NCI-H460 (cell line): ENCODE measurements at regions not wholly inside any gene's neighbourhood (a gene's known extent, or its start where the extent isn't known, plus 50 kb on each side); places are given as distances from the start of the nearest gene placed in this dataset.
"Not testable (repeated sequence)": the region's sequence is repeated elsewhere in the genome, so short reads cannot be mapped to it uniquely, and the experiment has no call there.

ENCODE experiments used
- DNase-seq: peaks from one replicate; pipeline ENCODE4 v3.0.0-alpha.2; 2016; ENCODE audit warnings: low read depth; ENCODE audit errors: extremely low read depth

- DNase-seq = no peak
Observed at GRCh38 chr9:13845460-13845859, 468.5 kb downstream of the NFIB start.

- DNase-seq = no peak
Observed at GRCh38 chr9:13841746-13842462, 472.0 kb downstream of the NFIB start.

- DNase-seq = no peak
Observed at GRCh38 chr9:13832446-13832845, 481.5 kb downstream of the NFIB start.

- DNase-seq = no peak
Observed at GRCh38 chr9:13823026-13823425, 490.9 kb downstream of the NFIB start.

GRCh38 chr9:13817754-13818278, 496.1 kb downstream of the NFIB start:
- DNase-seq = no peak

GRCh38 chr9:13816837-13817236, 497.1 kb downstream of the NFIB start:
- no peak for DNase-seq

- no peak for DNase-seq
Observed at GRCh38 chr9:13814647-13815400, 499.1 kb downstream of the NFIB start.

- DNase-seq = no peak
Observed at GRCh38 chr9:13811876-13812275, 502.1 kb downstream of the NFIB start.

- no peak for DNase-seq
Observed at GRCh38 chr9:13810510-13810909, 503.4 kb downstream of the NFIB start.

GRCh38 chr9:13809401-13809800, 504.5 kb downstream of the NFIB start:
- no peak for DNase-seq

GRCh38 chr9:13807118-13807517, 506.8 kb downstream of the NFIB start:
- DNase-seq = no peak

- no peak for DNase-seq
Observed at GRCh38 chr9:13806714-13807113, 507.2 kb downstream of the NFIB start.

- no peak for DNase-seq
Observed at GRCh38 chr9:13805546-13805945, 508.4 kb downstream of the NFIB start.

- no peak for DNase-seq
Observed at GRCh38 chr9:13804532-13804931, 509.4 kb downstream of the NFIB start.

- DNase-seq = no peak
Observed at GRCh38 chr9:13800776-13801175, 513.2 kb downstream of the NFIB start.

GRCh38 chr9:13797701-13798100, 516.2 kb downstream of the NFIB start:
- not testable (repeated sequence) for DNase-seq

- DNase-seq = no peak
Observed at GRCh38 chr9:13791816-13792215, 512.3 kb upstream of the MPDZ start.

- DNase-seq = no peak
Observed at GRCh38 chr9:13790055-13790454, 510.6 kb upstream of the MPDZ start.

- DNase-seq = no peak
Observed at GRCh38 chr9:13787234-13787833, 507.8 kb upstream of the MPDZ start.

GRCh38 chr9:13786711-13787110, 507.2 kb upstream of the MPDZ start:
- DNase-seq = no peak

- DNase-seq = no peak
Observed at GRCh38 chr9:13786131-13786530, 506.6 kb upstream of the MPDZ start.

GRCh38 chr9:13779106-13779505, 499.6 kb upstream of the MPDZ start:
- no peak for DNase-seq
